GM18909 (cell line): ENCODE measurements at regions not wholly inside any gene's neighbourhood (a gene's known extent, or its start where the extent isn't known, plus 50 kb on each side); places are given as distances from the start of the nearest gene placed in this dataset.

Experiments
- ATAC-seq: cut with Tn5 transposase; IDR thresholded peaks from one replicate; pipeline ENCODE4 v1.9.1; 2021; ENCODE audit warnings: mild to moderate bottlenecking; ENCODE audit not compliant: unreplicated experiment, poor library complexity

DNA sequence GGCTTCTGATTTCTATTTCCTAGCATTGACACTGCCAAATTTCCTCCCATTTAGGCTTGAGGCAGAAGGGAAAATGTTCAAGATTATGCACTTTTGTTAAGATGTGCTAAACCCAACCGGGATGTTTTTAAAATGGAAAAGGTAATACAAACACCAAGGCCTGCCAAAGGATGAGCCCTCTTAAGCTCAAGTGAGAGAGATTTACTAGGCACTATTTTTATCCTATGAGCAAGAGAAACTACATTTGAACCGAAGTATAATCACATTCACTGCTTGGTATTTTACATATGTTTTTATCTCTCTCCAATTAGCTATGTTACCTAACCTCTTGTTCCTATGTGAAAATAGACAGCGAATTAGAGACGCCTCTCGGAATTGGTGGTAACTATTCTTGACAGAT, 295.8 kb downstream of the GABRB3 start:
- ATAC-seq: no peak

- no peak for ATAC-seq
Observed at GRCh38 chr15:26475554-26475953, 297.3 kb downstream of the GABRB3 start.

GRCh38 chr15:26472661-26473060, 300.2 kb downstream of the GABRB3 start:
- ATAC-seq: no peak

DNA sequence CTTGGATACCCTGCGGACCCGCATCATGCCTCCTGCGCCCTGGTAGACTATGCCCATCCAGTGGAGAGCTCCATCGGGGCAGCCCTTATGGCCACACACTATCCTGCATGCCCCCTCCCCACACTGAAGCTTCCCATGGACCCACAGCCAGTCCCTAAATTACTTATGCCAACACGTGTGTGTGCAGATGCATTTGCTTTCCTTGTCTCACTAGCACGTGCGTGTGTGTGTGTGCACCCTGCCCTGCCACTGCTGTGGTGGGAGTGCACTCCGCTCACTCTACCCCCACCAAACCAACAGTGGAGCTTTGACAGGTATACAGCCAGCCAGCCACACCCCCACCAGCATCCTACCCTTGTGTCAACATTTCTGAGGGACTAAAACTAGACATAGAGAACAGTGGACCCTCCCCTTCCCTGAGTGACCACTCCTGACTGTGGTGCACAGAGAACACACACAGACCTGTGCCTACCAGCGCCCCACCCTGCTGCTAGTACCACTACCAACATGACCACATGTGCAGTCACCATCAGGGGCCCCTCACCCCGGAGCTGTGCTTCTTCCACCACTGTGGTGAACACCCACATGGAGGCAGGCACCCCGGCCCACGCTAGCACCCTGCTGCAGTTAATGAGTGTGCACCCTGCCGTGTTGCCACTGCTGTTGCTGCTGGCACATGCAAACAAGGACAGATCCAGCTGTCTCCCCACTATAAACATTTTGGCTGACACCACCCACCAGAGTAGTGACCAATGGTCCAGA, 310.8 kb downstream of the GABRB3 start:
- ATAC-seq: no peak

- no peak for ATAC-seq
Observed at GRCh38 chr15:26460165-26460564, 312.7 kb downstream of the GABRB3 start.

DNA sequence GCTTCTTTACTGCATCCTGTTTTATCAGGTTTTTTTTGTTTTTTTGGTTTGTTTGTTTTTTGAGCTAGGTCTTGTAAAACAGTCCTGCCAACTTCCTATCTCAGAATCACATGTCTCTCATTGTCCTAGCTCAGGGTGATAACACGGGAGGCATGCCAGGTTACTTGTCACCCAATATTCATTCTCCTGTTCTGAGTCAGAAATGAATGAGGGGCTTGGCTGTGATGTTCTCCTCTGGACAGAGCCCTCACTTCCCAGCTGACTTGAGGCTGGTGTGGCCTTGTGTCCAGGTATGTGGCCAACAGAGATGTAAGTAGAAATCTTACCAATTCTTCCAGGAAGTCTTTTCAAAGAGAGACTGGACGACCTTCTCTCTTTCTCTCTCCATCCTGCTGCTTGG, 317.0 kb downstream of the GABRB3 start:
- no peak for ATAC-seq

GRCh38 chr15:26453914-26454313, 319.0 kb downstream of the GABRB3 start:
- ATAC-seq: no peak

DNA sequence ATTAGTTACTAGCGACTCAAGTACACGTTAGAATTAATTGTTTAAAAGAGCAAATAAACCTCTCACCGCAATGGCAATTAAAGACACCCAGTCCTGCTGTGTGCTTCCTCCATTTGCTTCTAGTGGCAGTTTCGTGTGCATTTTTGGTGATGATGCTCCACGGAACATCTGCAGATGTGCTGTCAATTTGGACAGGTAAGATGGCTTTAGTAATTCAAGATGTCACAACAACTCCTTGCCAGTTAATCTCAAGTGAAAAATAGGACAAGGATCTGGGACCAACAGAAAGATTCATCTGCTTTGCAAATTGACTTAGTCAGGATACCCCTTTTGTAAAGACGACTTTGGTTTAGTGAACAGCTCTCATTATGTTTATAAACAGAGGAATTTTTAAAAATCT, 320.9 kb downstream of the GABRB3 start:
- ATAC-seq: no peak

GRCh38 chr15:26449291-26449690, 323.6 kb downstream of the GABRB3 start:
- ATAC-seq: no peak

- ATAC-seq: no peak
Observed at GRCh38 chr15:26443321-26443720, 329.5 kb downstream of the GABRB3 start.

DNA sequence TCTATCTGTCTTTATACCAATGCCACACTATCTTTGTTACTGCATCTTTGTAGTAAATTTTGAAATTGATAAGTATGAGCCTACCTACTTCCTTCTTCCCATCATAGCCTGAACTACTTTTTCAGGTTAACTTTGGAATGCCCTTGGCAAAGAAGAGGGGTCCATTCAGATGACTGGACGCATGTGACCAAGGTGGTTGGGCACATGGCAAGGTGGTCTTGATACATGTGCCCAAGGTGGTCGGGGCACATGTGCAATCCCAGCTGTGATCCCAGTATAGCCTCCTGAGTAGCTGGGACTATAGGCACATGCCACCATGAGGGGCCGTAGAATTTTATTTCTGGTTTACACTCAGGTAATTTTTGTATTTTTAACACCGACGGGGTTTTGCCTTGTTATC, 330.2 kb downstream of the GABRB3 start:
- no peak for ATAC-seq

GRCh38 chr15:26439681-26440080, 333.2 kb downstream of the GABRB3 start:
- ATAC-seq: no peak

DNA sequence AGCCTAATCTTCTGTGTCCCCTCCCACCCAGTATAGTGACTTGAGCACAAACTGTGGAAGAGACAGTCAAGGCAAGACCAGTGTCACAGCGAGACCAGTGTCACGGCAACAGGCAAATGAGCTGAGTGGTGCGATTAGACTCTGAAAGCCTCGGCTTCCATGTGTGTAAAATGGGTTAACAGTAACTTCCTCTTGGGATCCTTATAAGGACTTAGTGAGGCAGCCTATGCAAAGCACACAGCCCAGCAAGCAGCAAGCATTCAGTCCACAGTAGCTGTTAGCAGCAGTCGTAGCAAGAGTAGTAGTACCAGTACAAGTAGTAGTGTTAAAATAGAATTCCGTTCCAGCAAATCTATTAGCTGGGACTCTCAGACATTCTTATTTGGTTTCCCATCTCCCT, 334.1 kb downstream of the GABRB3 start:
- no peak for ATAC-seq

DNA sequence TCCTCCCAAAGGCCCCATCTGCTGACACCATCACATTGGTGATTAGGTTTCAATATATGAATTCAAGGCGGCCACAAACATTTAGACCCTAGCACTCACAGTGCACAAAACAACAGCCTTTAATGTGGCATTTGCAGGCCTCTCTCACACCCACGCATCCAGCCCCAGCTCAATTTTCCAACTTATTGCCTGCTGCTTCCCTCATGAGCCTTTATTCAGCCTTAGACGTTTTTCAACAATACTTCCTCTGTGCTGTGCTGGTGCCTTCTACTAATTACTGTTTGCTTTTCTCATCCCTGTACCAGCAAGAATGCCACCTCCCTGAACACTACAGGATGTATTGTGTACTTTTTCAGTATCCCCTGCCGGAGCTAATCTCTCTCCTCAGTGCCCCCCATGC, 334.6 kb downstream of the GABRB3 start:
- no peak for ATAC-seq

GRCh38 chr15:26433818-26434217, 339.0 kb downstream of the GABRB3 start:
- no peak for ATAC-seq

DNA sequence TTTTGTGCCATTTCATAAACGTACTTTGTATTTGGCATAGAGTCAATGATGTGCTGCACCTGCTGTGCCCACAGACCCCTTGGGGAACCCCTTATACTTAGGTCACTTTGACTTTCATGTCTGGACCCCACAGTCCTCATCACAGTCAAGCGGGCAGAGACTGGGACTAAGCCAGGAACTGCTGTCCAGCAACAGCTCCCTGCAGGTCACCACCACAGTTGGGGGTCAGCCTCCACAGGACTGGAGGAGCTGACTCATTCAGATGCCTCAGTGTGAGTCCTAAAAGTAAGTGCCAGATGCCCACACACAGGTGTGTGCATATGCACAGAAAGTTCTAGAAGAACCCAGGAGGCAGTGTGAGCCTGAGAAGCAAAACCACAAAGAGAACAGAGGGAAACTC, 339.8 kb downstream of the GABRB3 start:
- no peak for ATAC-seq

GRCh38 chr15:26421065-26421464, 351.8 kb downstream of the GABRB3 start:
- ATAC-seq: no peak

- ATAC-seq: no peak
Observed at GRCh38 chr15:26395624-26396023, 377.2 kb downstream of the GABRB3 start.

- no peak for ATAC-seq
Observed at GRCh38 chr15:26394801-26395200, 378.1 kb downstream of the GABRB3 start.

DNA sequence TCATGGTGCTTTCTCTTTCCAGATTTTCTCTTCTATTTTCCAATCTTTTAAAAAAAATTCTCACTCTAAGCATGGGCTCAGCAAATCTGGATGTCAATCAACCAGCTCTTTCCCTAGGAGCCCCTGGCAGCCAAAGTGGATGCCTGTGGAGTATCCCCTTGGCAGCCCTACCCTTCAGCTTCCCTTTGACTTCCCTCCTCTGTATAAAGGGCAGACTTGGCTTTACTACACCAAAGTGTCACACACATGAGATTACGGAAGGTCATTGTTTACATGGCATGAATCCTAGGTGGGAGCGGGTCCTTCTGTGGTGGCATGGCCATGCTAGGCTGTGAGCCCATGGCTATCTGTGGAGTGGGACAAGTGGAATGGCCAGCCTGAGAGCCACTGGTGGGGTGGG, 379.9 kb downstream of the GABRB3 start:
- ATAC-seq: no peak

DNA sequence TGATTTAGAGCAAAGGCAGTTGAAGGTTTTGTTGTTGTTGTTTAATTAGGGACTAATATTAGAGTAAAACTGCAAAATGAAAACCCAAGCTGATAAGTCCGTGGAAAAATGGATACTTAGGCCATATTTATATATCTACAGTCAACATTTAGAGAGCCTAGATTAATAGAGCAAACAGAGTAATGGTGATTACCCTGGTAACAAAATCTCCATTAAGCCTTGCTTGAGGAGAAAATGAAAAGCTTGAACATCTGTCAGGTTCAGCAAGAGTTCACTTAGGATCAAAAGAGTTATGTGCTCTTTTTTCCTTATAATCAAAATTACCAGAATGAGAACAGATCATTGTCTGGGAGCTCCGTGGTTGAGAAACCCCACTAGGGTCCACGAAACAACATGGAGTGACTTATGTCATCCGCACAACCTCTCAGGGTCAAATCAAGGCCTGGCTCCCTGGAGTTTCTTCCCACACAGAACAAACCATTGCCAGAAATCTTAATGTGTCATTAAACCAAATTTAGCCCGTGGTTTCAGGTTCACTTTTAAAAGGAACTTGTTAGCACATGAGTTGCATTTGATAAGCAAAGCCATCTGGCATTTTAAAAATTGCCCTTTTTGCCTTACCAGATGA, 381.2 kb downstream of the GABRB3 start:
- no peak for ATAC-seq

DNA sequence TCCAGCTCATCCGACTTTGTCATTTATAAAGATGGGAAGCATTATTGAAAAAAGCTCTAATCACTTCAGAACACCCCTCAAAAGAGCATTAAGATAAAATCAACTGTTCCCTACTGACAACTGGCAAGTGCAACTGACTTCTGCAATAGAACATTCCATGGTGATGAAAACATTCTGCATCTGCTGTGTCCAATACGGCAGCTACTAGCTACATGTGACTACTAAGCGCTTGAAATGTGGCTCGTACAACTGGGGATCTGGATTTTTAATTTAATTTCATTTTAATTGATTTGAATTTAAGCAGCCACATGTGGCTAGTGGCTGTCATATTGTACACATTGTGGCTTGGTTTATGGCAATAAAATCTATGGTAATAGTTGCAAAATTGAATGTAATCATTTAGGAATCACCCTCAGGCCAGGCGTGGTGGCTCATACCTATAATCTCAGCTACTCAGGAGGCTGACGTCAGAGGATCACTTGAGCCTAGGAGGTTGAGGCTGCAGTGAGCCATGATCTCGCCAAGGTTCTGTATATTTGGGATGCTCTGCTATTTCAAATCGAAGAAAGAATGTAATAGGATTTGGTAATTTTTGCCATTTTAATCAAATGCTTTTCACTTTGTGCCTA, 390.3 kb downstream of the GABRB3 start:
- no peak for ATAC-seq
